ENCODE measurements at regions not wholly inside any gene's neighbourhood (a gene's known extent, or its start where the extent isn't known, plus 50 kb on each side); places are given as distances from the start of the nearest gene placed in this dataset.

DNA sequence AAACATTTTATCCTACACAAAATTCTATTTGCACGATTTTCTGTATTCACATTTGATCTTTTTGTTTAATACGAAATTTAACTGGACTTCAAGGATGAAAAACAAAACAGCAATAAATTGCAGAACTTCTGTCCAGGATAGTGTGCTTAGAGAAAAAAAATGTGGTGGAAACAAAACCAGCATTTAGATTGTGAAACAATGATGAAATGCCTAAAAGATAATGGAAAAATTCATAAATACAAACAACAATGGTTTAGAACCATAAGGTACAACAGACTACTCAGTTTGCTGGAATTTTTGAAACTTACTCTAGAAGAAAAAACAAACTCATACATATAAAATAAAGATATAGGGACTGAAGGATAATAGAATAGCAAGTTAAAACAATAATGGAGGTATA lies 234.0 kb downstream of the BCHE start:
- Histone ChIP-seq H4K20me1 (ENCODE audit: insufficient read depth, low read length) (no peaks in the 10 kb centered on the region), H3K4me3 (ENCODE audit: insufficient read depth, low read depth, low read length) (no peak overlapping the region), H3K27ac (ENCODE audit: insufficient read depth, low read length) (no peak overlapping the region), H3K4me2 (ENCODE audit: low read depth, low read length) (no peak overlapping the region), H3K9ac (ENCODE audit: low read depth, low read length) (no peak overlapping the region), H2AFZ (replicated peaks; ENCODE audit: low read length, poor library complexity) (no peak overlapping the region), H3K4me1 (ENCODE audit: control insufficient read depth, insufficient read depth, low read length) (no peaks in the 10 kb centered on the region), H3K18ac (ENCODE audit: low read depth, low read length) (no peak overlapping the region), H2AK9ac (replicated peaks; ENCODE audit: low read depth, low read length, poor library complexity) (no peak overlapping the region), H3K9me1 (ENCODE audit: insufficient read depth, low read length) (no peaks in the 10 kb centered on the region), H3K56ac (ENCODE audit: extremely low read depth, insufficient read depth, low read length) (no peak overlapping the region), H4K8ac (ENCODE audit: low read depth in 2 of 2, low read length in 2 of 2) (no peak overlapping the region), H2AK5ac (ENCODE audit: low read depth, low read length) (no peak overlapping the region), H4K5ac (ENCODE audit: low read depth, low read length) (no peak overlapping the region), H3K14ac (replicated peaks; ENCODE audit: low read depth, low read length) (no peak overlapping the region), H3K36me3 (ENCODE audit: control insufficient read depth, insufficient read depth, low read length) (no peaks in the 10 kb centered on the region), H3K4ac (ENCODE audit: low read depth, low read length) (no peak overlapping the region), H3K23ac (ENCODE audit: low read depth, low read length) (no peak overlapping the region), H3K9me3 (ENCODE audit: control insufficient read depth, insufficient read depth, low read length) (no peaks in the 10 kb centered on the region), H3K79me1 (ENCODE audit: low read depth in 1 of 2, low read length in 2 of 2) (no peaks in the 10 kb centered on the region), H3K27me3 (ENCODE audit: control insufficient read depth, insufficient read depth, low read length) (no peaks in the 10 kb centered on the region), H2BK5ac (ENCODE audit: low read depth, low read length, poor library complexity, severe bottlenecking) (no peak overlapping the region), H2BK120ac (ENCODE audit: low read depth, low read length) (no peak overlapping the region), H2BK15ac (ENCODE audit: low read depth, low read length) (no peak overlapping the region), H4K91ac (ENCODE audit: insufficient read depth, low read depth, low read length) (no peak overlapping the region), H2BK20ac (ENCODE audit: low read depth, low read length) (no peak overlapping the region)
- TF ChIP-seq RCOR1 (IDR thresholded peaks at IDR 0.05; ENCODE audit: insufficient replicate concordance, low read length) (no peak), RAD21 (IDR thresholded peaks at IDR 0.05; ENCODE audit: low read length) (no peak), FOS (IDR thresholded peaks at IDR 0.05; ENCODE audit: low read depth, low read length) (no peak), BHLHE40 (IDR thresholded peaks at IDR 0.05; ENCODE audit: low read depth, low read length) (no peak), CEBPB (IDR thresholded peaks at IDR 0.05; ENCODE audit: low read depth, low read length) (no peak), NFE2L2 (IDR thresholded peaks at IDR 0.05; ENCODE audit: low read depth, low read length) (no peak), CHD1 (IDR thresholded peaks at IDR 0.05; ENCODE audit: low read depth, low read length) (no peak), SMC3 (IDR thresholded peaks at IDR 0.05; ENCODE audit: low read depth, low read length) (no peak), MAZ (IDR thresholded peaks at IDR 0.05; ENCODE audit: borderline replicate concordance, low read depth, low read length) (no peak), MXI1 (IDR thresholded peaks at IDR 0.05; ENCODE audit: borderline replicate concordance, low read depth, low read length) (no peak), RFX5 (IDR thresholded peaks at IDR 0.05; ENCODE audit: low read depth, low read length) (no peak), MAFK (IDR thresholded peaks at IDR 0.05; ENCODE audit: low read depth, low read length) (no peak), POLR2A (IDR thresholded peaks at IDR 0.05; ENCODE audit: low read depth, low read length) (no peak)
- TF ChIP-seq, protein P1, sequence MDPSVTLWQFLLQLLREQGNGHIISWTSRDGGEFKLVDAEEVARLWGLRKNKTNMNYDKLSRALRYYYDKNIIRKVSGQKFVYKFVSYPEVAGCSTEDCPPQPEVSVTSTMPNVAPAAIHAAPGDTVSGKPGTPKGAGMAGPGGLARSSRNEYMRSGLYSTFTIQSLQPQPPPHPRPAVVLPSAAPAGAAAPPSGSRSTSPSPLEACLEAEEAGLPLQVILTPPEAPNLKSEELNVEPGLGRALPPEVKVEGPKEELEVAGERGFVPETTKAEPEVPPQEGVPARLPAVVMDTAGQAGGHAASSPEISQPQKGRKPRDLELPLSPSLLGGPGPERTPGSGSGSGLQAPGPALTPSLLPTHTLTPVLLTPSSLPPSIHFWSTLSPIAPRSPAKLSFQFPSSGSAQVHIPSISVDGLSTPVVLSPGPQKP (IDR thresholded peaks at IDR 0.05; ENCODE audit: borderline replicate concordance, low read depth, low read length) = no peak
- TF ChIP-seq, protein P2, sequence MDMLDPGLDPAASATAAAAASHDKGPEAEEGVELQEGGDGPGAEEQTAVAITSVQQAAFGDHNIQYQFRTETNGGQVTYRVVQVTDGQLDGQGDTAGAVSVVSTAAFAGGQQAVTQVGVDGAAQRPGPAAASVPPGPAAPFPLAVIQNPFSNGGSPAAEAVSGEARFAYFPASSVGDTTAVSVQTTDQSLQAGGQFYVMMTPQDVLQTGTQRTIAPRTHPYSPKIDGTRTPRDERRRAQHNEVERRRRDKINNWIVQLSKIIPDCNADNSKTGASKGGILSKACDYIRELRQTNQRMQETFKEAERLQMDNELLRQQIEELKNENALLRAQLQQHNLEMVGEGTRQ (IDR thresholded peaks at IDR 0.05; ENCODE audit: low read depth, low read length) = no peak
- TF ChIP-seq, protein P3, sequence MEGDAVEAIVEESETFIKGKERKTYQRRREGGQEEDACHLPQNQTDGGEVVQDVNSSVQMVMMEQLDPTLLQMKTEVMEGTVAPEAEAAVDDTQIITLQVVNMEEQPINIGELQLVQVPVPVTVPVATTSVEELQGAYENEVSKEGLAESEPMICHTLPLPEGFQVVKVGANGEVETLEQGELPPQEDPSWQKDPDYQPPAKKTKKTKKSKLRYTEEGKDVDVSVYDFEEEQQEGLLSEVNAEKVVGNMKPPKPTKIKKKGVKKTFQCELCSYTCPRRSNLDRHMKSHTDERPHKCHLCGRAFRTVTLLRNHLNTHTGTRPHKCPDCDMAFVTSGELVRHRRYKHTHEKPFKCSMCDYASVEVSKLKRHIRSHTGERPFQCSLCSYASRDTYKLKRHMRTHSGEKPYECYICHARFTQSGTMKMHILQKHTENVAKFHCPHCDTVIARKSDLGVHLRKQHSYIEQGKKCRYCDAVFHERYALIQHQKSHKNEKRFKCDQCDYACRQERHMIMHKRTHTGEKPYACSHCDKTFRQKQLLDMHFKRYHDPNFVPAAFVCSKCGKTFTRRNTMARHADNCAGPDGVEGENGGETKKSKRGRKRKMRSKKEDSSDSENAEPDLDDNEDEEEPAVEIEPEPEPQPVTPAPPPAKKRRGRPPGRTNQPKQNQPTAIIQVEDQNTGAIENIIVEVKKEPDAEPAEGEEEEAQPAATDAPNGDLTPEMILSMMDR (conservative IDR thresholded peaks at IDR 0.05; ENCODE audit: low read depth, low read length) = no peak
- DNase-seq (no peak), ATAC-seq (ENCODE audit: low read depth) (no peak)
- no CpG with 5 or more reads among the region's 2 CpGs for WGBS, 2 experiments (ENCODE audit: extremely low coverage in 2 of 2, insufficient read length in 1 of 2)
- in situ Hi-C loops (cut with MboI; ENCODE audit: low sequenced_read_pairs) (no loop called here), dilution Hi-C loops (cut with HindIII; ENCODE audit: low sequenced_read_pairs, unreplicated experiment) (no loop called here), intact Hi-C loops (cut with micrococcal nuclease) (no loop called here)
- ChIA-PET POLR2A (ENCODE audit: unreplicated experiment) (no interaction called here), CTCF (no interaction called here)
- no TSS peak for BruUV-seq (replicated peaks)

All from IMR-90 (cell line).